ENCODE measurements at regions not wholly inside any gene's neighbourhood (a gene's known extent, or its start where the extent isn't known, plus 50 kb on each side); places are given as distances from the start of the nearest gene placed in this dataset.
"Not testable (repeated sequence)": the region's sequence is repeated elsewhere in the genome, so short reads cannot be mapped to it uniquely, and the experiment has no call there.

GRCh38 chr1:178572604-178573003 lies 59.7 kb downstream of the TEX35 start:
- DNase-seq, result no peak

DNA sequence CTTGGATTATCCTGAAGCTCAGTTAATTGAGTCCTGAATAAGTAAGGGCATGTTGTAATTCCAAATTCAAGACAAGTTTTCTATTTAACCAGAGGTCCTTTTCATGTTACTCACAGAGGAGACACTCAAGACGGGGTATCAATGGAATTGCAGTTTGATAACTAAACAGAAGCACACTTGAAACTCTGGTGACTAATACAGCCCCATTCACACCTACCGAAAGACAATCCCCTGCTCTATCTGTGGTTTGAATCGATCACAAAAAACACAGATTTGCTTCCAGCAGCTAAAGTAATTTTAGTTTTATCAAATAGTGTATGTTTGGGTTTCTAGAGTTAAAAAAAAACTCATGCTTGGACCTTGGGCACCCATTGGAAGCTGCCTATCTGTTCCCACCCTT lies 60.4 kb downstream of the TEX35 start:
- no peak for DNase-seq

DNA sequence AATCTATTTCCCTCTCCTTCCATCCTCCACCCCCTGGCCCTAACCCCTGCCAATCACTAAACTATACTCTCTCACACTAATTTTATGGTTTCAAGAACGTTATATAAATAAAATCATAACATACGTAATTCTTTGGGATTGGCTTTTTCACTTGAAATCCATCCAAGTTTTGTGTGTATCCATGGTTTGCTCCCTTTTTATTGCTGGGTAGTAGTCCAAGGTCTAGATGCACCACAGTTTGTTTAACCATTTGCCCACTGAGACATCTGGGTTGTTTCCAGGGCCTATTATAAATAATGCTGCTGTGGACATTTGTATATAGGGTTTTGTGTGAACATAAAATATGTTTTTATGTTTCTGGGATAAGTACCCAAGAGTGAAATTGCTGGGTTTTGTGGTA lies 61.4 kb downstream of the TEX35 start:
- no peak for DNase-seq

- DNase-seq, result no peak
These were observed 62.9 kb downstream of the TEX35 start for GRCh38 chr1:178575611-178576361.

- no peak for DNase-seq
These were observed 63.9 kb downstream of the TEX35 start for GRCh38 chr1:178576841-178577240.

GRCh38 chr1:178577882-178578281 lies 65.0 kb downstream of the TEX35 start:
- DNase-seq, result no peak

GRCh38 chr1:178578541-178578940 lies 65.6 kb downstream of the TEX35 start:
- no peak for DNase-seq

- no peak for DNase-seq
These were observed 66.2 kb downstream of the TEX35 start for GRCh38 chr1:178579095-178579494.

DNA sequence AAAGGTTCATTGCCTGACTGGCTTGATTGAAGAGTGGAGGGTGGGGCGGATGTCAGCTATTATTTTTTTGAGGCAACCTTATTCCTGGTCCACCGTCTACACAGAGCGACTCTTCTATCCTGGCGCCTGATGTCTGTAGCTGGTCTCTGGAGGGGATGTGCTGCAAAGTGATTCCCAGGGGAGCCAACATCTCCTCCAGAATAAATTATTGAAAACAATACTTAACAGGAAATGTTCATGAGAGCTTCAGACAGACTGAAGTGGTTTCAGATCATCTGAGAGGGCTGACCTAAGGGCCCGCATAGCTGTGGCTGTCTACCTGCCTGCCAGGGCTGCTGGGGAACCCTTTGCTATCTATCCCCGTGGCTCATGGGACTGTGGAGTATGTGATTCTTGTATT lies 66.7 kb downstream of the TEX35 start:
- peak; percentile 5 for DNase-seq

GRCh38 chr1:178580096-178580495 lies 67.2 kb downstream of the TEX35 start:
- DNase-seq, result no peak

- no peak for DNase-seq
These were observed 68.0 kb downstream of the TEX35 start for GRCh38 chr1:178580876-178581275.

DNA sequence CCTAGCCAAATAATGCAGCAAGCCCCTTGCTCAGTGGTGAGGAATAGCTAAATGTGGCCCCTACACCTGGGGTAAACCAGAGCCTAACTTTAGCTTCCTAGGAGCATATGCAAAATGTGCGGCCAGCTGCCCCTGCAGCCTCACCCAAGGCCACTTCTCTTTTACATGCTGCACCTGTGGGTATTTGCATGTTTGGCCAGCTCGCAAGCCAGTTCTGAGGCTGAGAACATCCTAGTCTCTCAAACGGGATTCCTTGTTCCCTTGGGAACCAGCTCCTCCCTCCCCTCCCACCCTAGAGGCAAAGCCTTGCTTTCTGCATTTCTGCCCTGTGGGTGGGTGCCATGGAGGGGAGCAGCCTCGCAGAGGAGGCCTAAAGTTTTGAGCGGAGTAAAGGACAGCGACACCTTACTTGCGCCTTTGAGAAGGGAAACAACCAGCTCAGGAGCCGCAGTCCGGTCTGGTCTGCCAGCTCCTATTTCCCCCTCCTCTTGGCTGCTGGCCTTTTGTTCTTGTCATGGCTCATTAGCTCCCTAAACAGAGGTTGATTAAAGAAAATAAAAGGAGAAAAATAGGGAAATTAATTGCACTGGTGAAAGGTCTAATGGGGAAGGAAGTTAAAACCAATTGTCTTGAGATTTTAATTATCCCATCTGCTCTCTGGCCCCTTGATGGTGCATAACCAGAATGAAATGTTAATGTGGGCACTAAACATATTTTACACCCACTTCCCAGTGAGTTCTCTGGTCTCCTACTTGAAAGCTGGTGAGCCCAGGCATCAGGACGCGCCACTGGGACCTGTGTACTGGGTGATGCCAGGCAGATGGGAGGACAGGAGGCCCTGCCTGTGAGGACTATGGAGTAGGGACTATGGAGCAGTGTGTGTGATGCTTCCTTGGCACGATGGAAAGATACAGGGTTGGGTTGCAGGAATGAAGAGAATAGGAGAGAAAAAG lies 68.7 kb downstream of the TEX35 start:
- peak; percentile 60 for DNase-seq

- no peak for DNase-seq
These were observed 74.2 kb downstream of the TEX35 start for GRCh38 chr1:178587096-178587495.

DNA sequence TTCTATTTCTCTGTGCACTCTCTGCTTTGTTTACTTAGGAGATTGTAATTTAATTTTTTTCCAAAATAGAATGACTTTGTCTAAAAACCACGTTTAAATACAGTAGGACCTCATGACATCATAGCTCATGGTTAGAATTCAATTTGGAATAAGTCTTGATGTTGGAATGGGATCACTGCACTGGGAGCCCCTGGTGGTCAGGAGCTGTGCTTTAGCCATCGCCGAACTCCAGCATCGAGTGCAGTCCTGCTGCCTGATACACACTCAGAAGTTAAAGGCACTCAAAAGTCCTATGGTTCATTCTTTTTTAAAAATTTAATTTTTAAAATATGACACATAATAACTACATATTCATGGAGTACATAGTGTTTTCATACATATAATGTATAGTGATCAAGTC lies 75.1 kb downstream of the TEX35 start:
- DNase-seq, result no peak

DNA sequence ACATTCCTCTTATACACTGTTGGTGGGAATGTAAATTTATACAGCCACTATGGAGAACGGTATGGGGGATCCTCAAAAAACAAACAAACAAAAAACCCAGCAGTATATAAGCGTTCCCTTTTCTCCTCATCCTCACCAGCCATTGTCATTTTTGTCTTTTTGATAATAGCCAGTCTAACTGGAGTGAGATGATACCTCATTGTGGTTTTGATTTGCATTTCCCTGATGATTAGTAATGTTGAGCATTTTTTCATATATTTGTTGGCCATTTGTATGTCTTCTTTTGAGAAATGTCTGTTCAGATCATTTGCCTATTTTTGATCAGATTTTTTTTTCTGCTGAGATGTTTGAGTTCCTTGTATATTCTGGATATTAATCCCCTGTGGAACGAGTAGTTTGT lies 76.1 kb downstream of the TEX35 start:
- DNase-seq, result not testable (repeated sequence)

DNA sequence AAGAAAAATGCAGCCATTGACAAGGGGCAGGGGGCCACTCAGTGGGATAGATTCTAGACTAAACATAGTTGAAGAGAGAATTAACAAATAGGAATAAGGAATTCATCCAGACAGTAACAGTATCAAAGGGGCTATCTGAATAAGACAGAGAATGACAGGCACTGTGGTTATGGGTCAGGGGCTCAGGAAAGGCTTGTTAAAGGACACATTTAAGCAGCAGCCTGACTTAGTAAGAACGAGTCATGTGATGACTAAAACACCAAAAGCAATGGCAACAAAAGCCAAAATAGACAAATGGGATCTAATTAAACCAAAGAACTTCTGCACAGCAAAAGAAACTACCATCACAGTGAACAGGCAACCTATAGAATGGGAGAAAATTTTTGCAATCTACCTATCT lies 78.9 kb downstream of the TEX35 start:
- DNase-seq, result not testable (repeated sequence)

GRCh38 chr1:178593515-178593914 lies 80.6 kb downstream of the TEX35 start:
- no peak for DNase-seq

DNA sequence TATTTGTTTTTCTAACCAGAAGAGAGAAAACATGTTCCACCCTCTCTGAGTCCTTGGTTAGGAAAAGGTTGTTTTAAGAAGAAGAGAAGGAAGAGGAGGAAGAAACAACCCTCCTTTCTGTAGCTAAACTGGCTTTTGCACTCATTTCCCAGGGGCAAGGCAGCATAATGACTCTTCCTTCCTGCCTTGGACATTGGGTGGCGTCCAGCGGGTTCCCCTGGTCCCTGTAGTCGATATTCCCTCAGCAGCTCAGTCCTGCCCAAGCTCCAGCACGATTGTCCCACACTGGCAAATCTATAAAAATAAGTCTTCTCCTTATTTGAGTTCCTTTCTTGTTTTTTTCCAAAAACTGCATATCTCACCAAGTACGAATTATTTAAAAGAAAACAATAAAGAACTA lies 81.2 kb downstream of the TEX35 start:
- no peak for DNase-seq

DNA sequence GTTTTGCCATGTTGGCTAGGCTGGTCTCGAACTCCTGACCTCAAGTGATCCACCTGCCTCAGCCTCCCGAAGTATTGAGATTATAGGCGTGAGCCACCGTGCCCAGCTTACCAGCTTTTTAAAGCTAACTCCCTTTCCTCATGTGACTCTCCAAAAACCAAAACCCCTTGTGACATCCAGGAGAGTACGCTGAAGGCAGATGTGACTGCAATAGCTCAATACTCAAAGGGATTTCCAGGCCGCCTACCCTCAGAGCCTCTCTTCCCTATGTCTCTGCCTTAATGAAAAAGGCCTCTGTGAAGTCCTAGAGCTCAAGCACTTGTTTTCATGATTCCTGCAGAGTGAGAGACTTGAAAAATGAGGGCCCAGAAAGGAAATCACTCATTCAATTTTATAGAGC lies 82.6 kb downstream of the TEX35 start:
- no peak for DNase-seq

DNA sequence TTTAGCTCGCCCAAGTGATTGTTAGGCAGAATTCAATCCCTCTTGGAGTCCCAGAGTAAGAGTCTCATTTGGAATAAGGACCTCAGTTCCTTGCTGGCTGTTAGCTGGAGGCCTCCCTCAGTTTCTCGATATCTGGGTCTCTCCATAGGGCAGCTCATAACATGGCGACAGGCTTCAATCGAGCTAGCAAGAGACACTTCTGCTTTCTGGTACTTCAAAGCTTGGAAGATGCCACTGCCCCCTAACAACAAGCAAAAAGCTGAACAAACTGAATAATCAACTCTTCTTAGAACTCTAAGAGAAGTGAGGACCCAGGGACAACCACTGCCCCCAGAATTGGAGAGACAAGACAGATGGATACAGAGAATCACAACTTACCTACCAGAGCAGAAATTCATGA lies 86.2 kb downstream of the TEX35 start:
- no peak for DNase-seq

DNA sequence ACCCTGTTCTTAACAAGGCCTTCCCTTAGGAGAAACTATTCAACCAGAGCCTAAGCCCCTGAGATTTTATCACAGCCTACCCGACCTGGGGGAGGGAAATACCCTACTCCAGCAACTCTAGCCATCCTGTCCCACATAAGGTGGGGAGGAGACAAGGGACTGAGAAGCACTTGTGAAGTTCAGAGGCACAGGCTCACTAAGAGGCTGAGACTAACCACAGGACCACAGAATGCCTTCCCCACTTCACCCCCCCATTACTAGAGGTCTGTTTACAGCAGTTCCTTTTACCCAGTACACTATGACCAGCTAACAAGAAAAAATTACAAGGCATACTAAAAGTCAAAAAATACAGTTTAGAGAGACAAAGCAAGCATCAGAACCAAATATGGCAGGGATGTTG lies 86.8 kb downstream of the TEX35 start:
- no peak for DNase-seq

DNA sequence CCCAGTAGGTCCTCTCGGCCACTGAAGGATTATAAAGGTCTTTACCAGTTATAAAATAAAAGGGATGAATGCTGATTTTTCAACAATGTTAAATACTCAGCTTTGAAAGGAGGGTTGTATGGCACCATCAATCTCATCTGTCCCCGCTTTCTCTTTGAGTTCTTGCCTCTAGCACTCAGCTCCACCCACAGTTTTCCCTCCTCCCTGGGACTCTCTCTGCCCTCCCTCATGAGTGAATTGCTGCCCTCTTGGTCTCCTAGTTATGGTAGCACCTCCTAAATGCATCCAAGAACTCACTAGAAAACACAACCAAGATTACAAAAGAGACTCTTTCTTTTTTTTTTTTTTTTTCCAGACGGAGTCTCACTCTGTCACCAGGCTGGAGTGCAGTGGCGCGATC lies 91.0 kb downstream of the TEX35 start:
- DNase-seq, result no peak

DNA sequence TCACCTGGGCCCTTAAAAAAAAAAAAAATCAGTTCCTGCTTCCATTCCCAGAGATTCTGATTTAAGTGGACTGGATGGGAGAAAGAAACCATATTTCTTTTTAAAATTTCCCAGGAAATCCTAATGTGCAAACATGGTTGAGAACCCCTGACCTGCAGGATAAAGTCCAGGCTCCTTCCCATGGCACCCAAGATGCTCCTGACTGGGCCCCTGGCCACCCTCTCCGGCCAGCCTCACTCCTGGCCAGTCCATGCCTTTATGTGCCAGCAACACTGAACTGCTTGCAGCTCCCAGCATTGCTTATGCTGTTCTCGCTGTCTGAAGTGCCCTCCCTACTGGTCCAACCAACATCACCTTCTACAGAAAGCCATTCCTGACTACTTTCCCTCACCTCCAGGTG lies 93.9 kb downstream of the TEX35 start:
- DNase-seq, result no peak

- DNase-seq, result no peak
These were observed 95.0 kb downstream of the TEX35 start for GRCh38 chr1:178607718-178608408.
